Ovary (tissue), 7 donors: ENCODE measurements at regions not wholly inside any gene's neighbourhood (a gene's known extent, or its start where the extent isn't known, plus 50 kb on each side); places are given as distances from the start of the nearest gene placed in this dataset.

Experiments
- DNase-seq, 5 donors: peaks; one replicate each; pipeline ENCODE4 v3.0.0-alpha.2; 2019 to 2020
- H3K27ac ChIP-seq, 2 donors: fragments of 200-600 bp; one replicate each; pipeline versions ENCODE4 v1.5.1 to v1.8.0; 2019 to 2022
- H3K27me3 ChIP-seq: fragments of 200-600 bp; one replicate; pipeline ENCODE4 v1.8.0; 2022
- H3K36me3 ChIP-seq: fragments of 200-600 bp; sonication (generic); one replicate; pipeline ENCODE4 v1.5.1; 2019
- H3K4me1 ChIP-seq: one replicate; pipeline ENCODE4 v1.8.1; 2013; ENCODE audit warnings: mild to moderate bottlenecking, moderate library complexity; ENCODE audit not compliant: insufficient read depth
- H3K4me3 ChIP-seq: fragments of 200-600 bp; sonication (generic); one replicate; pipeline ENCODE4 v1.5.1; 2017
- H3K9me3 ChIP-seq, 2 donors: fragments of 200-600 bp in 1 of 2; sonication (generic) in 1 of 2; one replicate each; pipeline versions ENCODE4 v1.5.1 to v1.8.1; 2013 to 2019; ENCODE audit warnings: mild to moderate bottlenecking in 1 of 2, moderate library complexity in 1 of 2
- CTCF ChIP-seq, 3 donors: fragments of 450-650 bp in 2 of 3; fragments of 200-600 bp in 1 of 3; IDR thresholded peaks; one replicate each; pipeline versions ENCODE4 v1.5.1 to v1.8.0; 2016 to 2022; ENCODE audit warnings: antibody characterized with exemption in 3 of 3, mild to moderate bottlenecking in 1 of 3
- EP300 ChIP-seq: sonication (generic); formaldehyde crosslinking; IDR thresholded peaks from one replicate; pipeline ENCODE4 v1.6.1; 2017; ENCODE audit warnings: antibody characterized with exemption
- POLR2A ChIP-seq: fragments of 450-650 bp; IDR thresholded peaks from one replicate; pipeline ENCODE4 v1.6.1; 2017; ENCODE audit warnings: antibody characterized with exemption, mild to moderate bottlenecking, moderate library complexity
- WGBS, 3 donors: extraction: QIAGEN DNeasy Blood & Tissue Kit in 1 of 3; methylation state at CpG; one replicate each; pipeline versions ENCODE4 v1.1.5 to v1.1.7; 2013 to 2017; 5-methylcytosine and 5-hydroxymethylcytosine counted together
- intact Hi-C, 4 donors: fragments of 100-400 bp; cut with DNase I; formaldehyde crosslinking; loops; one replicate each; pipeline versions ENCODE4 v1.11.0 to v1.15.1; 2022 to 2023
- donor health status: DM: no; HTN: no; CAD: no; lungs with moderate emphysema.
- donor health status: DM: no; HTN: no; CAD: no.
- donor health status: Bipolar disorder and iron deficiency.
- donor health status: DM: no; HTN: no; CAD: no.
- donor health status: DM: yes; HTN: yes; CAD: no.

- TF ChIP-seq CTCF (IDR thresholded peaks at IDR 0.05): no peak
- TF ChIP-seq POLR2A: no peak
- no peak for TF ChIP-seq EP300
- Histone ChIP-seq H3K4me1 (no peaks in the 10 kb centered on the region), H3K27ac (no peak overlapping the region), H3K27me3 (no peaks in the 10 kb centered on the region), H3K4me3 (no peak overlapping the region), H3K9me3 (no peaks in the 10 kb centered on the region), H3K36me3 (no peaks in the 10 kb centered on the region)
- DNase-seq: no peak
- intact Hi-C loops: no loop called here
- WGBS, 3 donors: 71 to 85% (median 85%) methylated on average over 2 of the region's 2 CpGs
These were observed 72.4 kb upstream of the BBX start for GRCh38 chr3:107450254-107450893.

DNA sequence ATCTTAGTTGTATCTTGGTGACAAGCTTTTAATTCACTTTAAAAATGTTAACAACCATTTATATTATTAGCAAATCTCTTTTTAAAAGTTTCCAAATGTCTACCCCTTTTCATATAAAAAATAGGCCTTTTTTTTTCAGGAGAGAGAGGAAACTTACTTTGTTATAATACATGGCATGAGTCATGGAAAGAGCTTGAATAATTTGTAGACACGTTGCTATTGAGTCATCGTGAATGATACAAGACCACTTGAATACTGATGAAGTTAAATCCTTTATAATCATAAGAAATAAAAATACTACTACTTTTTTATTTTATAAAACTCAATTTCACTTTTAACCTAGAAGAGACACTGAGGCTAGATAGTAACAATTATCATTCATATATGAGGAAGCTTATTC lies 70.3 kb upstream of the BBX start:
- 67 to 83% (median 80%) methylated on average over 2 of the region's 2 CpGs for WGBS, 3 donors
- Histone ChIP-seq H3K27ac (no peak overlapping the region), H3K9me3 (no peaks in the 10 kb centered on the region), H3K4me3 (no peak overlapping the region), H3K4me1 (no peaks in the 10 kb centered on the region), H3K36me3 (no peaks in the 10 kb centered on the region), H3K27me3 (no peaks in the 10 kb centered on the region)
- intact Hi-C loops: no loop called here
- no peak for DNase-seq
- TF ChIP-seq EP300 (no peak), CTCF (IDR thresholded peaks at IDR 0.05) (no peak), POLR2A (no peak)

DNA sequence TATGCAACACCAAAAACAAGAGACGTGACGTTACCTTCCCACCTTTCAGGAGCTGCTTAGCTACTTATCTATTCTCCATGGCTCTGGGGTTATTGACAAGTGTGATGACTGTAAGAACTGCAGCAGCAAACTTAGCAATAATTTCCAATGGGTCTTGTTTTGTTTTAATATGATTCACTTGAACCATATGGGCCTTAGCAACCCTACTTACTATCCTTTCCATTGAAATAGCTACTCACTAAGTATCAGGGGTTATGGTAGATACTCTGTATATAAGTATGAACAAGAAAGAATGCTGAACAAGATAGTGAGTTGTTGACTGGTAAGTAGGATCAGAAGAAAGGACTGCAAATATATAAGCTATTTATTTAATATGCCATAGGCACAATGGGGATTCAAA lies 69.3 kb upstream of the BBX start:
- no peaks in the 10 kb centered on the region for H3K9me3 ChIP-seq
- DNase-seq: no peak
- H3K4me1 ChIP-seq: no peaks in the 10 kb centered on the region
- WGBS, 3 donors: 92 to 97% (median 94%) methylated on average over 2 of the region's 2 CpGs
- intact Hi-C loops: no loop called here
- H3K4me3 ChIP-seq: no peak overlapping the region
- no peaks in the 10 kb centered on the region for H3K27me3 ChIP-seq
- no peaks in the 10 kb centered on the region for H3K36me3 ChIP-seq
- H3K27ac ChIP-seq: no peak overlapping the region
- no peak for TF ChIP-seq POLR2A
- no peak for TF ChIP-seq CTCF (IDR thresholded peaks at IDR 0.05)
- no peak for TF ChIP-seq EP300

DNA sequence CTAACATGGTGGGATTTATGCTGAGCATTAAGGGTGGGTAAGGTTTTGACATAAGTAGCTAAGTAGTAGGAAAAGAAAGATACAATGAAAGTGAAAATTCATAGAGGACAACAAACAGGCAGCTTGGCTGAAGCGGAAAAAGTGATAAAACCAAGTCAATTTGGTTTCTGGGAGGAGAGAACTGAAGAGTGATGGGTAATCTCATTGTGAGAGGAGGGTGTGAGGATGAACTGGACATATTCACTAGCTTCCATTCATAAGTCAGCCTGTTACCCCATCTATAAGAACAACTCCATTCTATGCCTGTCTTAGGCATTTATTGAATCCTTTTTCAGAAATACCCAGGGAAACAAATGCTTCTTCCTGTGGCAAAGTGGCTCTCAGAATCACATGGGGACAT lies 67.1 kb upstream of the BBX start:
- TF ChIP-seq POLR2A (no peak), CTCF (IDR thresholded peaks at IDR 0.05) (no peak), EP300 (no peak)
- intact Hi-C loops: no loop called here
- no peak overlapping the region for H3K4me3 ChIP-seq
- H3K4me1 ChIP-seq: no peaks in the 10 kb centered on the region
- H3K9me3 ChIP-seq: no peaks in the 10 kb centered on the region
- DNase-seq: no peak
- H3K27ac ChIP-seq: no peak overlapping the region
- H3K36me3 ChIP-seq: no peaks in the 10 kb centered on the region
- H3K27me3 ChIP-seq: no peaks in the 10 kb centered on the region
- 33 to 87% (median 81%) methylated on average over 1 of the region's 1 CpG for WGBS, 3 donors
